ENCODE measurements at regions not wholly inside any gene's neighbourhood (a gene's known extent, or its start where the extent isn't known, plus 50 kb on each side); places are given as distances from the start of the nearest gene placed in this dataset.
"Not testable (repeated sequence)": the region's sequence is repeated elsewhere in the genome, so short reads cannot be mapped to it uniquely, and the experiment has no call there.

GRCh38 chr11:116678887-116679286 lies 93.9 kb downstream of the BUD13 start:
- no peak overlapping the region for H3K27ac ChIP-seq (ENCODE audit: low read depth in 1 of 2, low read length in 2 of 2)
- H3K79me2 ChIP-seq (ENCODE audit: insufficient read depth, low read length): no peaks in the 10 kb centered on the region
- Mint-ChIP-seq H3K4me1 (no peaks in the 10 kb centered on the region), H3K36me3 (no peaks in the 10 kb centered on the region), H3K27me3 (ENCODE audit: low read depth in 3 of 3) (peaks cover 1 to 13% (median 2%) of the 10 kb centered on the region in 3 donors), H3K27ac (no peak overlapping the region), H3K4me3 (no peak overlapping the region), H3K9me3 (peaks cover 0 to 15% (median 4%) of the 10 kb centered on the region in 7 donors)
- no peak overlapping the region for H3K4me3 ChIP-seq (replicated peaks in 1 of 3; ENCODE audit: low read depth in 2 of 3, low read length in 3 of 3)
- H3K27me3 ChIP-seq (ENCODE audit: control insufficient read depth in 2 of 2, insufficient read depth in 2 of 2, low read length in 2 of 2): peaks cover 0 to 2% of the 10 kb centered on the region in 2 donors
- no peaks in the 10 kb centered on the region for H3K36me3 ChIP-seq (replicated peaks in 1 of 2; ENCODE audit: control insufficient read depth in 1 of 2, insufficient read depth in 2 of 2, low read length in 2 of 2)
- no peaks in the 10 kb centered on the region for H3K4me1 ChIP-seq (ENCODE audit: control insufficient read depth in 1 of 2, insufficient read depth in 2 of 2, low read length in 2 of 2)
- no peak overlapping the region for H3K4me2 ChIP-seq (replicated peaks; ENCODE audit: extremely low read depth, low read length, poor library complexity, severe bottlenecking)
- 100% methylated on average over 1 of the region's 3 CpGs for WGBS (ENCODE audit: insufficient coverage)
- intact Hi-C loops (cut with micrococcal nuclease): no loop called here
- H3K9me3 ChIP-seq (replicated peaks in 1 of 2; ENCODE audit: control insufficient read depth in 1 of 2, insufficient read depth in 1 of 2, low read length in 2 of 2): no peaks in the 10 kb centered on the region
- H2AFZ ChIP-seq (ENCODE audit: insufficient read depth, low read depth, low read length, poor library complexity, severe bottlenecking): no peak overlapping the region
- H4K20me1 ChIP-seq (ENCODE audit: insufficient read depth, low read length): no peaks in the 10 kb centered on the region
- TF ChIP-seq CTCF (IDR thresholded peaks at IDR 0.05): no peak
- no peak overlapping the region for H3K9ac ChIP-seq (ENCODE audit: insufficient read depth, low read length, poor library complexity, severe bottlenecking)
- DNase-seq: no peak

- intact Hi-C loops (cut with micrococcal nuclease); H3K27ac Mint-ChIP-seq; H3K36me3 Mint-ChIP-seq; H2AFZ ChIP-seq (ENCODE audit: insufficient read depth, low read depth, low read length, poor library complexity, severe bottlenecking); H3K4me3 Mint-ChIP-seq; DNase-seq; H3K27ac ChIP-seq (ENCODE audit: low read depth in 1 of 2, low read length in 2 of 2); H3K27me3 ChIP-seq (ENCODE audit: control insufficient read depth in 2 of 2, insufficient read depth in 2 of 2, low read length in 2 of 2); H3K4me2 ChIP-seq (replicated peaks; ENCODE audit: extremely low read depth, low read length, poor library complexity, severe bottlenecking); H4K20me1 ChIP-seq (ENCODE audit: insufficient read depth, low read length); H3K9ac ChIP-seq (ENCODE audit: insufficient read depth, low read length, poor library complexity, severe bottlenecking); H3K4me1 ChIP-seq (ENCODE audit: control insufficient read depth in 1 of 2, insufficient read depth in 2 of 2, low read length in 2 of 2); H3K4me3 ChIP-seq (replicated peaks in 1 of 3; ENCODE audit: low read depth in 2 of 3, low read length in 3 of 3); H3K36me3 ChIP-seq (replicated peaks in 1 of 2; ENCODE audit: control insufficient read depth in 1 of 2, insufficient read depth in 2 of 2, low read length in 2 of 2); H3K79me2 ChIP-seq (ENCODE audit: insufficient read depth, low read length); H3K4me1 Mint-ChIP-seq: not testable (repeated sequence)
- Mint-ChIP-seq H3K9me3 (peaks cover 5 to 23% (median 14%) of the 10 kb centered on the region in 7 donors), H3K27me3 (ENCODE audit: low read depth in 3 of 3) (peaks cover 7 to 13% (median 7%) of the 10 kb centered on the region in 3 donors)
- H3K9me3 ChIP-seq (replicated peaks in 1 of 2; ENCODE audit: control insufficient read depth in 1 of 2, insufficient read depth in 1 of 2, low read length in 2 of 2): peaks cover 4 to 17% of the 10 kb centered on the region in 2 donors
- WGBS (ENCODE audit: insufficient coverage): 67% methylated on average over 1 of the region's 1 CpG
These were observed 105.5 kb downstream of the BUD13 start for GRCh38 chr11:116667318-116667717.

GRCh38 chr11:116666673-116667249 lies 106.0 kb downstream of the BUD13 start:
- peaks cover 4 to 17% of the 10 kb centered on the region in 2 donors for H3K9me3 ChIP-seq (replicated peaks in 1 of 2; ENCODE audit: control insufficient read depth in 1 of 2, insufficient read depth in 1 of 2, low read length in 2 of 2)
- H3K79me2 ChIP-seq (ENCODE audit: insufficient read depth, low read length); H3K4me3 ChIP-seq (replicated peaks in 1 of 3; ENCODE audit: low read depth in 2 of 3, low read length in 3 of 3); H3K36me3 Mint-ChIP-seq; H3K4me1 Mint-ChIP-seq; H3K27ac Mint-ChIP-seq; H3K36me3 ChIP-seq (replicated peaks in 1 of 2; ENCODE audit: control insufficient read depth in 1 of 2, insufficient read depth in 2 of 2, low read length in 2 of 2); H3K27me3 ChIP-seq (ENCODE audit: control insufficient read depth in 2 of 2, insufficient read depth in 2 of 2, low read length in 2 of 2); DNase-seq; H4K20me1 ChIP-seq (ENCODE audit: insufficient read depth, low read length); H3K9ac ChIP-seq (ENCODE audit: insufficient read depth, low read length, poor library complexity, severe bottlenecking); intact Hi-C loops (cut with micrococcal nuclease); H2AFZ ChIP-seq (ENCODE audit: insufficient read depth, low read depth, low read length, poor library complexity, severe bottlenecking); H3K4me3 Mint-ChIP-seq; H3K27ac ChIP-seq (ENCODE audit: low read depth in 1 of 2, low read length in 2 of 2); H3K4me1 ChIP-seq (ENCODE audit: control insufficient read depth in 1 of 2, insufficient read depth in 2 of 2, low read length in 2 of 2); H3K4me2 ChIP-seq (replicated peaks; ENCODE audit: extremely low read depth, low read length, poor library complexity, severe bottlenecking): not testable (repeated sequence)
- Mint-ChIP-seq H3K27me3 (ENCODE audit: low read depth in 3 of 3) (peaks cover 7 to 13% (median 8%) of the 10 kb centered on the region in 3 donors), H3K9me3 (peaks cover 5 to 22% (median 12%) of the 10 kb centered on the region in 7 donors)
- WGBS (ENCODE audit: insufficient coverage): 87% methylated on average over 10 of the region's 15 CpGs

All from CD14-positive monocyte (primary cell).